WTC11 (cell line): ENCODE measurements at regions not wholly inside any gene's neighbourhood (a gene's known extent, or its start where the extent isn't known, plus 50 kb on each side); places are given as distances from the start of the nearest gene placed in this dataset.

Source experiments
- ATAC-seq: fragments of 200-7000 bp; cut with Tn5 transposase; 2 replicates; pipeline ENCODE4 v1.10.0; 2021; ENCODE audit warnings: mild to moderate bottlenecking, moderate library complexity
- CTCF ChIA-PET: fragments of 300-600 bp; sonication (Branson Sonifier 250); formaldehyde crosslinking; loops from one replicate; lab custom pipeline; 2021; ENCODE audit warnings: antibody characterized with exemption; lab: Charles Lee
- POLR2A ChIA-PET: fragments of 350-600 bp; sonication (Branson Sonifier 250); formaldehyde crosslinking; loops from one replicate; lab custom pipeline; 2021; ENCODE audit warnings: antibody characterized with exemption; lab: Charles Lee
- DNase-seq: peaks from one replicate; pipeline ENCODE4 v3.0.0; 2021; ENCODE audit warnings: low spot score
- H3K27ac Mint-ChIP-seq: 2 replicates; pipeline ENCODE4 v1.8.0; 2021; ENCODE audit warnings: mixed read lengths
- H3K27me3 Mint-ChIP-seq: 2 replicates; pipeline ENCODE4 v1.8.0; 2021; ENCODE audit warnings: low read depth, mild to moderate bottlenecking, moderate library complexity, mixed read lengths
- H3K36me3 Mint-ChIP-seq: 2 replicates; pipeline ENCODE4 v1.8.0; 2021; ENCODE audit warnings: mixed read lengths
- H3K4me1 Mint-ChIP-seq: 2 replicates; pipeline ENCODE4 v1.8.0; 2022; ENCODE audit warnings: mixed read lengths
- H3K4me3 Mint-ChIP-seq: 2 replicates; pipeline ENCODE4 v1.8.0; 2021; ENCODE audit warnings: mild to moderate bottlenecking, moderate library complexity, mixed read lengths
- H3K9me3 Mint-ChIP-seq: 2 replicates; pipeline ENCODE4 v1.8.0; 2021; ENCODE audit warnings: mixed read lengths
- ELF4 ChIP-seq: sonication (generic); formaldehyde crosslinking; IDR thresholded peaks from 2 replicates; pipeline ENCODE4 v1.8.1; 2022; ENCODE audit warnings: low read depth, mild to moderate bottlenecking, moderate library complexity, missing genetic modification reagents
- ESRRA ChIP-seq: sonication (generic); formaldehyde crosslinking; IDR thresholded peaks from 2 replicates; pipeline ENCODE4 v1.8.1; 2022; ENCODE audit warnings: mild to moderate bottlenecking, missing genetic modification reagents, borderline replicate concordance
- ETV6 ChIP-seq: sonication (generic); formaldehyde crosslinking; IDR thresholded peaks from 2 replicates; pipeline ENCODE4 v1.8.1; 2022; ENCODE audit warnings: mild to moderate bottlenecking, missing genetic modification reagents
- GABPB1 ChIP-seq: sonication (generic); formaldehyde crosslinking; IDR thresholded peaks from 2 replicates; pipeline ENCODE4 v1.8.1; 2023; ENCODE audit warnings: mild to moderate bottlenecking, missing genetic modification reagents
- GRHL2 ChIP-seq: fragments of 250-450 bp; sonication (Bioruptor Pico); IDR thresholded peaks from 2 replicates; pipeline ENCODE4 v1.8.0; 2022; ENCODE audit warnings: mild to moderate bottlenecking, moderate library complexity; ENCODE audit not compliant: insufficient replicate concordance, severe bottlenecking
- GTF2I ChIP-seq: fragments of 250-450 bp; sonication (Bioruptor Pico); conservative IDR thresholded peaks from 2 replicates; pipeline ENCODE4 v1.4.0; 2021; ENCODE audit warnings: mild to moderate bottlenecking
- HMGA2 ChIP-seq: fragments of 250-450 bp; sonication (Bioruptor Pico); IDR thresholded peaks from 2 replicates; pipeline ENCODE4 v1.4.0; 2021; ENCODE audit warnings: mild to moderate bottlenecking, moderate library complexity
- JAZF1 ChIP-seq: fragments of 250-450 bp; sonication (Bioruptor Pico); IDR thresholded peaks from 2 replicates; pipeline ENCODE4 v1.9.0; 2021; ENCODE audit warnings: moderate library complexity, mild to moderate bottlenecking, inconsistent platforms
- KAT7 ChIP-seq: sonication (generic); formaldehyde crosslinking; IDR thresholded peaks from 2 replicates; pipeline ENCODE4 v1.8.1; 2023; ENCODE audit warnings: missing genetic modification reagents, mild to moderate bottlenecking, borderline replicate concordance
- MYBL2 ChIP-seq: sonication (generic); formaldehyde crosslinking; IDR thresholded peaks from 2 replicates; pipeline ENCODE4 v1.8.1; 2023; ENCODE audit warnings: mild to moderate bottlenecking, moderate library complexity, missing genetic modification reagents
- NR1H2 ChIP-seq: sonication (generic); formaldehyde crosslinking; IDR thresholded peaks from 2 replicates; pipeline ENCODE4 v1.9.0; 2021; ENCODE audit warnings: mild to moderate bottlenecking, moderate library complexity, missing genetic modification reagents
- SP1 ChIP-seq: sonication (generic); formaldehyde crosslinking; conservative IDR thresholded peaks from 2 replicates; pipeline ENCODE4 v1.8.1; 2022; ENCODE audit warnings: missing genetic modification reagents
- STAT6 ChIP-seq: sonication (generic); formaldehyde crosslinking; conservative IDR thresholded peaks from 2 replicates; pipeline ENCODE4 v1.8.1; 2023; ENCODE audit warnings: mild to moderate bottlenecking, low read depth, missing genetic modification reagents, moderate library complexity
- TEAD1 ChIP-seq: sonication (generic); formaldehyde crosslinking; IDR thresholded peaks from 2 replicates; pipeline ENCODE4 v1.8.0; 2022; ENCODE audit warnings: mild to moderate bottlenecking, missing genetic modification reagents
- TEAD4 ChIP-seq: sonication (generic); formaldehyde crosslinking; IDR thresholded peaks from 2 replicates; pipeline ENCODE4 v1.8.0; 2022; ENCODE audit warnings: mild to moderate bottlenecking, missing genetic modification reagents
- ZBTB21 ChIP-seq: sonication (generic); formaldehyde crosslinking; IDR thresholded peaks from 2 replicates; pipeline ENCODE4 v1.8.1; 2023; ENCODE audit warnings: mild to moderate bottlenecking, missing genetic modification reagents, borderline replicate concordance
- ZNF219 ChIP-seq: sonication (generic); formaldehyde crosslinking; IDR thresholded peaks from 2 replicates; pipeline ENCODE4 v1.8.0; 2023; ENCODE audit warnings: missing genetic modification reagents, mild to moderate bottlenecking, borderline replicate concordance
- ZNF232 ChIP-seq: sonication (generic); formaldehyde crosslinking; IDR thresholded peaks from 2 replicates; pipeline ENCODE4 v1.8.0; 2022; ENCODE audit warnings: mild to moderate bottlenecking, missing genetic modification reagents
- ZNF263 ChIP-seq: sonication (generic); formaldehyde crosslinking; IDR thresholded peaks from 2 replicates; pipeline ENCODE4 v1.8.1; 2022; ENCODE audit warnings: low read depth, mild to moderate bottlenecking, moderate library complexity, missing genetic modification reagents
- ZNF281 ChIP-seq: sonication (generic); formaldehyde crosslinking; IDR thresholded peaks from 2 replicates; pipeline ENCODE4 v1.8.0; 2023; ENCODE audit warnings: mild to moderate bottlenecking, missing genetic modification reagents
- ZNF416 ChIP-seq: fragments of 250-450 bp; sonication (Bioruptor Pico); IDR thresholded peaks from 2 replicates; pipeline ENCODE4 v1.9.0; 2021; ENCODE audit warnings: mild to moderate bottlenecking, inconsistent platforms
- TF ChIP-seq, protein P1 (sequence below): fragments of 250-450 bp; sonication (Bioruptor Pico); IDR thresholded peaks from 2 replicates; pipeline ENCODE4 v1.9.0; 2021; ENCODE audit warnings: moderate library complexity, mild to moderate bottlenecking, inconsistent platforms, borderline replicate concordance
- TF ChIP-seq, protein P2 (sequence below): sonication (generic); formaldehyde crosslinking; IDR thresholded peaks from 2 replicates; pipeline ENCODE4 v1.8.1; 2023; ENCODE audit warnings: mild to moderate bottlenecking, missing genetic modification reagents, moderate library complexity
- TF ChIP-seq, protein P3 (sequence below): sonication (generic); formaldehyde crosslinking; IDR thresholded peaks from 2 replicates; pipeline ENCODE4 v1.8.1; 2022; ENCODE audit warnings: low read depth, mild to moderate bottlenecking, moderate library complexity, missing genetic modification reagents, borderline replicate concordance
- TF ChIP-seq, protein P4 (sequence below): fragments of 250-450 bp; sonication (Bioruptor Pico); IDR thresholded peaks from 2 replicates; pipeline ENCODE4 v1.8.0; 2021; ENCODE audit warnings: mild to moderate bottlenecking

DNA sequence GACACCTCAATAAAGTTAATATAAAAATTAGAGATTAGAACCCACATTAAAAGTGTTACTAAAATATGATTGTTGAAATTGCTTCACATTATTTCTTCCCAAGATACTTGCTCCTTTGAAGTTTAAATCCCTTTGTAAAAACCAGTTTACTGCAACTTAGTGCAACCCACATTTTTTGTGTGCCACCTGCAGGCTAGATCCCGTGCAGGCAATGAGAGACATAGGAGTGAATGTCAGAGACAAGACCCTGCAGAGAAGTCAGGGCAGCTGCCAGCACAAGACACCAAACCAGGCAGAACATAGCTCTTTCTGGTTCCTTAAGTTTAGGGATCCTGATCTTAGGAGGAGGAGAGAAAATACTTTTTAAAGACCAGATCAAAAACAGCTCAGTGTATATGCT is 142.8 kb upstream of the MTNR1B start (continued):
- TF ChIP-seq, protein P1, sequence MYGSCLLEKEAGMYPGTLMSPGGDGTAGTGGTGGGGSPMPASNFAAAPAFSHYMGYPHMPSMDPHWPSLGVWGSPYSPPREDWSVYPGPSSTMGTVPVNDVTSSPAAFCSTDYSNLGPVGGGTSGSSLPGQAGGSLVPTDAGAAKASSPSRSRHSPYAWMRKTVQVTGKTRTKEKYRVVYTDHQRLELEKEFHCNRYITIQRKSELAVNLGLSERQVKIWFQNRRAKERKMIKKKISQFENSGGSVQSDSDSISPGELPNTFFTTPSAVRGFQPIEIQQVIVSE = no peak

DNA sequence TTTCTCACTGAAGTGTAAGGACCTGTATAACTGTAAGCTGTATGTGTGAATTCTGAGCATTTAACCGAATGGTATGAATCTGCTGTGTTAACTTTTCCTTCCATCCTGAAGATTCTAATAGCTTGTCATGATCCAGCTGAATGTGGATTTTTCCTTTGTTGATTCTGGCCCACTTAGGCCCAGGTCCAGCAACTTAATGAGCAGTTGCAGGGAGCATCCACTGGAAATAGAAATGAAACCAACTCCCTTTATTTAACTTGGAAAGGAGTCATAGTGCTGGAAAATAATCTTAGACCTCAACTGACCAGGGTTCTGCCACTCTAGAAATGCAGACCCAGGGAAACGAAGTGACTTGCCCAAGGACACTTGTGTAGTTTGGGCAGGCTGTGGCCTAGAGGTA is 142.3 kb upstream of the MTNR1B start:
- Mint-ChIP-seq H3K36me3 (peaks cover 7% of the 10 kb centered on the region), H3K9me3 (peaks cover 4% of the 10 kb centered on the region), H3K4me3 (no peak overlapping the region), H3K4me1 (peaks cover 23% of the 10 kb centered on the region), H3K27ac (no peak overlapping the region), H3K27me3 (no peaks in the 10 kb centered on the region)
- ATAC-seq = no peak
- TF ChIP-seq ZNF416 (CRISPR knock-in tag) = no peak
- no peak for TF ChIP-seq ZNF263 (CRISPR knock-in tag)
- no peak for TF ChIP-seq NR1H2 (CRISPR knock-in tag)
- no peak for TF ChIP-seq ZNF232 (CRISPR knock-in tag)
- TF ChIP-seq HMGA2 (CRISPR knock-in tag) = no peak
- no peak for TF ChIP-seq KAT7 (CRISPR knock-in tag)
- no peak for TF ChIP-seq SP1 (CRISPR knock-in tag)
- TF ChIP-seq GABPB1 (CRISPR knock-in tag) = no peak
- TF ChIP-seq ZBTB21 (CRISPR knock-in tag) = no peak
- TF ChIP-seq, protein P2, sequence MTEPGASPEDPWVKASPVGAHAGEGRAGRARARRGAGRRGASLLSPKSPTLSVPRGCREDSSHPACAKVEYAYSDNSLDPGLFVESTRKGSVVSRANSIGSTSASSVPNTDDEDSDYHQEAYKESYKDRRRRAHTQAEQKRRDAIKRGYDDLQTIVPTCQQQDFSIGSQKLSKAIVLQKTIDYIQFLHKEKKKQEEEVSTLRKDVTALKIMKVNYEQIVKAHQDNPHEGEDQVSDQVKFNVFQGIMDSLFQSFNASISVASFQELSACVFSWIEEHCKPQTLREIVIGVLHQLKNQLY (CRISPR knock-in tag) = no peak
- TF ChIP-seq ELF4 (CRISPR knock-in tag) = no peak
- no peak for TF ChIP-seq GTF2I (CRISPR knock-in tag)
- TF ChIP-seq ZNF281 = no peak
- no peak for TF ChIP-seq TEAD4 (CRISPR knock-in tag)
- ChIA-PET POLR2A (no interaction called here), CTCF (interaction anchor here (0.6 kb wide), 1 partner anchor 10 kb away, joined by 3 read pairs; no protein-coding TSS in a partner anchor)
- DNase-seq = no peak

DNA sequence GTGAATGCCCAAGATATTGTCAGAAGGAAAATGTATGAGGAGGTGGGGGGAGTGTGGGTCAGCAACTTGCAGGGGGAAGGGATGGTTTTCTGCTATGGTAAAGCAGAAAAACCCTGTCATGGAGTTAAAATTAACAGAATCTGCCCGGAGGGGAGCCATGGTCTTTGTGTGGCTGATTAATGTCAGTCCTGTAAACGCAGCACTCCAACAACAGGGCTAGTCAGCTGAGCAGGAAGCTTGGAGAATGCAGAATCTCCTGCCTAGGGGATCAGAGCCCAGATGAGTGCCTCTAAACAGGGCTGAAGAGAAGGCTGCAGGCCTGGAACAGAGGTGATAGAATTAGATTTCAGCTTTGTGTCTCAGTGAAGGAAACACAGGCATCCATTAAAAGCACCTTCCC is 140.9 kb upstream of the MTNR1B start:
- peaks cover 27% of the 10 kb centered on the region for H3K4me1 Mint-ChIP-seq
- ChIA-PET CTCF (no interaction called here), POLR2A (no interaction called here)
- peak overlapping the region; percentile 60; the same call in 1 of the 2 replicates for H3K27ac Mint-ChIP-seq
- peaks cover 7% of the 10 kb centered on the region for H3K36me3 Mint-ChIP-seq
- ATAC-seq = peak; percentile 75
- no peak overlapping the region for H3K4me3 Mint-ChIP-seq
- no peaks in the 10 kb centered on the region for H3K27me3 Mint-ChIP-seq
- no peak for DNase-seq
- H3K9me3 Mint-ChIP-seq = peaks cover 4% of the 10 kb centered on the region
- TF ChIP-seq ZNF232 (CRISPR knock-in tag) = no peak
- no peak for TF ChIP-seq ESRRA (CRISPR knock-in tag)
- no peak for TF ChIP-seq MYBL2 (CRISPR knock-in tag)
- TF ChIP-seq, protein P3, sequence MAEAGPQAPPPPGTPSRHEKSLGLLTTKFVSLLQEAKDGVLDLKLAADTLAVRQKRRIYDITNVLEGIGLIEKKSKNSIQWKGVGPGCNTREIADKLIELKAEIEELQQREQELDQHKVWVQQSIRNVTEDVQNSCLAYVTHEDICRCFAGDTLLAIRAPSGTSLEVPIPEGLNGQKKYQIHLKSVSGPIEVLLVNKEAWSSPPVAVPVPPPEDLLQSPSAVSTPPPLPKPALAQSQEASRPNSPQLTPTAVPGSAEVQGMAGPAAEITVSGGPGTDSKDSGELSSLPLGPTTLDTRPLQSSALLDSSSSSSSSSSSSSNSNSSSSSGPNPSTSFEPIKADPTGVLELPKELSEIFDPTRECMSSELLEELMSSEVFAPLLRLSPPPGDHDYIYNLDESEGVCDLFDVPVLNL (CRISPR knock-in tag) = no peak
- TF ChIP-seq GRHL2 = no peak
- no peak for TF ChIP-seq GABPB1 (CRISPR knock-in tag)
- TF ChIP-seq, protein P4, sequence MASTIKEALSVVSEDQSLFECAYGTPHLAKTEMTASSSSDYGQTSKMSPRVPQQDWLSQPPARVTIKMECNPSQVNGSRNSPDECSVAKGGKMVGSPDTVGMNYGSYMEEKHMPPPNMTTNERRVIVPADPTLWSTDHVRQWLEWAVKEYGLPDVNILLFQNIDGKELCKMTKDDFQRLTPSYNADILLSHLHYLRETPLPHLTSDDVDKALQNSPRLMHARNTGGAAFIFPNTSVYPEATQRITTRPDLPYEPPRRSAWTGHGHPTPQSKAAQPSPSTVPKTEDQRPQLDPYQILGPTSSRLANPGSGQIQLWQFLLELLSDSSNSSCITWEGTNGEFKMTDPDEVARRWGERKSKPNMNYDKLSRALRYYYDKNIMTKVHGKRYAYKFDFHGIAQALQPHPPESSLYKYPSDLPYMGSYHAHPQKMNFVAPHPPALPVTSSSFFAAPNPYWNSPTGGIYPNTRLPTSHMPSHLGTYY (CRISPR knock-in tag) = no peak
- TF ChIP-seq TEAD1 (CRISPR knock-in tag) = no peak
- no peak for TF ChIP-seq ZNF219 (CRISPR knock-in tag)
- no peak for TF ChIP-seq JAZF1
- TF ChIP-seq, protein P2 (CRISPR knock-in tag) = no peak
- TF ChIP-seq ETV6 = no peak
- no peak for TF ChIP-seq STAT6 (CRISPR knock-in tag)
